Chondrocyte (in vitro differentiated cells): ENCODE measurements at regions not wholly inside any gene's neighbourhood (a gene's known extent, or its start where the extent isn't known, plus 50 kb on each side); places are given as distances from the start of the nearest gene placed in this dataset.

ENCODE experiments used
- DNase-seq: peaks from one replicate; pipeline ENCODE4 v3.0.0; 2021; ENCODE audit warnings: mixed read lengths, low spot score
- H3K27ac Mint-ChIP-seq: one replicate; pipeline ENCODE4 v1.8.0; 2021; ENCODE audit warnings: mild to moderate bottlenecking, moderate library complexity, mixed read lengths; ENCODE audit not compliant: unreplicated experiment
- H3K27me3 Mint-ChIP-seq: 2 replicates; pipeline ENCODE4 v1.8.0; 2021; ENCODE audit warnings: low read depth, mixed read lengths
- H3K36me3 Mint-ChIP-seq: 2 replicates; pipeline ENCODE4 v1.8.0; 2021; ENCODE audit warnings: low read depth, mixed read lengths
- H3K4me1 Mint-ChIP-seq: 2 replicates; pipeline ENCODE4 v1.8.0; 2021; ENCODE audit warnings: low read depth, mild to moderate bottlenecking, mixed read lengths
- H3K4me3 Mint-ChIP-seq: one replicate; pipeline ENCODE4 v1.8.0; 2021; ENCODE audit warnings: mild to moderate bottlenecking, moderate library complexity, mixed read lengths; ENCODE audit not compliant: unreplicated experiment
- H3K9me3 Mint-ChIP-seq: 2 replicates; pipeline ENCODE4 v1.8.0; 2021; ENCODE audit warnings: low read depth, mixed read lengths
- TF ChIP-seq, protein P1 (sequence below): fragments of 200-600 bp; sonication (generic); IDR thresholded peaks from 2 replicates; pipeline ENCODE4 v1.5.0; 2021; ENCODE audit warnings: antibody characterized with exemption, mild to moderate bottlenecking, moderate library complexity

- Mint-ChIP-seq H3K4me1 (no peaks in the 10 kb centered on the region), H3K9me3 (peaks cover 3% of the 10 kb centered on the region), H3K27me3 (peaks cover 13% of the 10 kb centered on the region), H3K4me3 (no peak overlapping the region), H3K27ac (no peak overlapping the region), H3K36me3 (no peaks in the 10 kb centered on the region)
- no peak for DNase-seq
- TF ChIP-seq, protein P1, sequence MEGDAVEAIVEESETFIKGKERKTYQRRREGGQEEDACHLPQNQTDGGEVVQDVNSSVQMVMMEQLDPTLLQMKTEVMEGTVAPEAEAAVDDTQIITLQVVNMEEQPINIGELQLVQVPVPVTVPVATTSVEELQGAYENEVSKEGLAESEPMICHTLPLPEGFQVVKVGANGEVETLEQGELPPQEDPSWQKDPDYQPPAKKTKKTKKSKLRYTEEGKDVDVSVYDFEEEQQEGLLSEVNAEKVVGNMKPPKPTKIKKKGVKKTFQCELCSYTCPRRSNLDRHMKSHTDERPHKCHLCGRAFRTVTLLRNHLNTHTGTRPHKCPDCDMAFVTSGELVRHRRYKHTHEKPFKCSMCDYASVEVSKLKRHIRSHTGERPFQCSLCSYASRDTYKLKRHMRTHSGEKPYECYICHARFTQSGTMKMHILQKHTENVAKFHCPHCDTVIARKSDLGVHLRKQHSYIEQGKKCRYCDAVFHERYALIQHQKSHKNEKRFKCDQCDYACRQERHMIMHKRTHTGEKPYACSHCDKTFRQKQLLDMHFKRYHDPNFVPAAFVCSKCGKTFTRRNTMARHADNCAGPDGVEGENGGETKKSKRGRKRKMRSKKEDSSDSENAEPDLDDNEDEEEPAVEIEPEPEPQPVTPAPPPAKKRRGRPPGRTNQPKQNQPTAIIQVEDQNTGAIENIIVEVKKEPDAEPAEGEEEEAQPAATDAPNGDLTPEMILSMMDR = no peak
Observed at GRCh38 chr14:29216268-29217232, 450.0 kb downstream of the FOXG1 start.

DNA sequence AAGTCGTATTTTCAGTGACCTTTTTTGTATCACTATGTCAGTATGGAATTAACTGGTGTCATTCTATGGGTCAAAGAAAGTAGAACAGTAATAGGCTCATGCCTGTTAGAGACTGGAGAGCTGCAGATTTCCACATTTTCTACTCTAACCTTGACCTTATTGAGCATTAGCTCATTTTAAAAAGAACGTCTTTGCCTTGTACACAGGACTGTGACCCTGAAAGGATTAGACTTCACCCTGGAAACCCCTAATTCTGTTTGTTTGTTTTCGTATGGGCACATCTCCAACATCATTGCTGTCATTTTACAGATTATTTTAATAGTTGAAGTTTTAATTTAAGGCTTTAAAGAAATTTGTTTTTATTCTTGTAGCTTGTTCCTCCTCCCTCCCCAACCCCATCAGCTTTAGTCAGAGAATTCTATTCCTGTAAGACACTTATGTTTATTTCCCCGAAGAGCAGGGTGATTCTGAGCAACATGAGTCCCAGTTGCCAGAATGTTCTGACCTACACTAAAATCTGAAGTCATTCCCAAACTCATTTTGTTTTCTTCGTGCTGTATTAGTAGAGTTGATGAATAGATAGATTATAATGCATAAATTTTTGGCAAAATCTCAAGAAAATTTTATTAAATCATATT, 451.3 kb downstream of the FOXG1 start:
- Mint-ChIP-seq H3K27ac (no peak overlapping the region), H3K36me3 (no peaks in the 10 kb centered on the region), H3K4me1 (no peaks in the 10 kb centered on the region), H3K9me3 (peaks cover 3% of the 10 kb centered on the region), H3K4me3 (no peak overlapping the region), H3K27me3 (peaks cover 20% of the 10 kb centered on the region)
- TF ChIP-seq, protein P1 = no peak
- DNase-seq = no peak

GRCh38 chr14:29220072-29220471, 453.5 kb downstream of the FOXG1 start:
- no peaks in the 10 kb centered on the region for H3K4me1 Mint-ChIP-seq
- no peak for DNase-seq
- H3K9me3 Mint-ChIP-seq = no peaks in the 10 kb centered on the region
- no peak overlapping the region for H3K4me3 Mint-ChIP-seq
- peaks cover 20% of the 10 kb centered on the region for H3K27me3 Mint-ChIP-seq
- H3K27ac Mint-ChIP-seq = no peak overlapping the region
- TF ChIP-seq, protein P1 = no peak
- H3K36me3 Mint-ChIP-seq = no peaks in the 10 kb centered on the region

- no peak for DNase-seq
- TF ChIP-seq, protein P1 = no peak
- H3K27ac Mint-ChIP-seq = no peak overlapping the region
- no peaks in the 10 kb centered on the region for H3K9me3 Mint-ChIP-seq
- H3K4me1 Mint-ChIP-seq = no peaks in the 10 kb centered on the region
- no peak overlapping the region for H3K4me3 Mint-ChIP-seq
- H3K36me3 Mint-ChIP-seq = no peaks in the 10 kb centered on the region
- H3K27me3 Mint-ChIP-seq = peaks cover 20% of the 10 kb centered on the region
Observed at GRCh38 chr14:29220566-29220965, 454.0 kb downstream of the FOXG1 start.

- Mint-ChIP-seq H3K4me1 (no peaks in the 10 kb centered on the region), H3K36me3 (no peaks in the 10 kb centered on the region), H3K4me3 (no peak overlapping the region), H3K27ac (no peak overlapping the region), H3K27me3 (peaks cover 20% of the 10 kb centered on the region), H3K9me3 (no peaks in the 10 kb centered on the region)
- no peak for DNase-seq
- TF ChIP-seq, protein P1 = no peak
Observed at GRCh38 chr14:29222006-29222405, 455.4 kb downstream of the FOXG1 start.
